Endothelial cell of umbilical vein (primary cell): ENCODE measurements at regions not wholly inside any gene's neighbourhood (a gene's known extent, or its start where the extent isn't known, plus 50 kb on each side); places are given as distances from the start of the nearest gene placed in this dataset.

Source experiments
- EZH2 ChIP-seq: IDR thresholded peaks from 2 replicates; pipeline ENCODE4 v1.6.1; 2012; ENCODE audit warnings: borderline replicate concordance, low read depth, mild to moderate bottlenecking, moderate library complexity, low read length, inconsistent platforms; ENCODE audit not compliant: severe bottlenecking
- FOS ChIP-seq: IDR thresholded peaks from 2 replicates; pipeline ENCODE4 v1.6.1; 2011; ENCODE audit warnings: mild to moderate bottlenecking, low read length, moderate library complexity, borderline replicate concordance; ENCODE audit not compliant: insufficient read depth
- POLR2A ChIP-seq: IDR thresholded peaks from 2 replicates; pipeline ENCODE4 v1.6.1; 2012; ENCODE audit warnings: low read depth, mild to moderate bottlenecking, control low read depth, low read length
- POLR2AphosphoS5 ChIP-seq: IDR thresholded peaks from 2 replicates; pipeline ENCODE4 v1.6.1; 2012; ENCODE audit warnings: low read depth, mild to moderate bottlenecking, control low read depth, low read length, moderate library complexity; ENCODE audit not compliant: insufficient read depth
- TF ChIP-seq, protein P1 (sequence below), 2 donors: IDR thresholded peaks; 1 replicate in 1 of 2; 2 replicates in 1 of 2; pipeline ENCODE4 v1.5.1; 2011; ENCODE audit warnings: low read length in 2 of 2, mild to moderate bottlenecking in 2 of 2, moderate library complexity in 2 of 2, control low read depth in 1 of 2, inconsistent platforms in 1 of 2, low read depth in 1 of 2; ENCODE audit not compliant: insufficient read depth in 1 of 2; ENCODE audit errors: extremely low read depth in 1 of 2
- TF ChIP-seq, protein P2 (sequence below): IDR thresholded peaks from 2 replicates; pipeline ENCODE4 v1.6.1; 2011; ENCODE audit not compliant: insufficient read depth, insufficient read length

DNA sequence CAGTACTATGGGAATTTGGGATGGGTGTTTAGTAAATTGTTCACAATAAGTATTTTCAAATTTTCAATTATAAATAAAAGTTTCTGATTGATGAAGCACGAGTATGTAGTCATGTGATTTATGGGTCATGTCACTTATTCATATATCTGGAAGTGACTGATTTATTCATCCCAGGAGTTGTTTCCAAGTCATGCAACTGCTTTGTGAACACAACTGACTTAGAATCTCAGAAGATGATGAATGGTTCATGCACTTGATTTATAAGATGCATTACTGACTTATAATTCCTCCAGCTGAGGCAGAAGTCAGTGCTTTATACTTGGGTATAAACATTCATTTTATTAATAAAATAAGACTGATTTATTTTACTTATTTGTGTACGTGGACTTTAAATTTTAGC lies 137.8 kb upstream of the CBLB start:
- TF ChIP-seq POLR2A: no peak
- TF ChIP-seq, protein P1, sequence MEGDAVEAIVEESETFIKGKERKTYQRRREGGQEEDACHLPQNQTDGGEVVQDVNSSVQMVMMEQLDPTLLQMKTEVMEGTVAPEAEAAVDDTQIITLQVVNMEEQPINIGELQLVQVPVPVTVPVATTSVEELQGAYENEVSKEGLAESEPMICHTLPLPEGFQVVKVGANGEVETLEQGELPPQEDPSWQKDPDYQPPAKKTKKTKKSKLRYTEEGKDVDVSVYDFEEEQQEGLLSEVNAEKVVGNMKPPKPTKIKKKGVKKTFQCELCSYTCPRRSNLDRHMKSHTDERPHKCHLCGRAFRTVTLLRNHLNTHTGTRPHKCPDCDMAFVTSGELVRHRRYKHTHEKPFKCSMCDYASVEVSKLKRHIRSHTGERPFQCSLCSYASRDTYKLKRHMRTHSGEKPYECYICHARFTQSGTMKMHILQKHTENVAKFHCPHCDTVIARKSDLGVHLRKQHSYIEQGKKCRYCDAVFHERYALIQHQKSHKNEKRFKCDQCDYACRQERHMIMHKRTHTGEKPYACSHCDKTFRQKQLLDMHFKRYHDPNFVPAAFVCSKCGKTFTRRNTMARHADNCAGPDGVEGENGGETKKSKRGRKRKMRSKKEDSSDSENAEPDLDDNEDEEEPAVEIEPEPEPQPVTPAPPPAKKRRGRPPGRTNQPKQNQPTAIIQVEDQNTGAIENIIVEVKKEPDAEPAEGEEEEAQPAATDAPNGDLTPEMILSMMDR (IDR thresholded peaks at IDR 0.05; ENCODE audit: extremely low read depth in 1 of 2, insufficient read depth in 1 of 2, low read depth in 1 of 2, low read length in 2 of 2): no peak
- TF ChIP-seq POLR2AphosphoS5: no peak
- TF ChIP-seq, protein P2, sequence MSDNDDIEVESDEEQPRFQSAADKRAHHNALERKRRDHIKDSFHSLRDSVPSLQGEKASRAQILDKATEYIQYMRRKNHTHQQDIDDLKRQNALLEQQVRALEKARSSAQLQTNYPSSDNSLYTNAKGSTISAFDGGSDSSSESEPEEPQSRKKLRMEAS: no peak
- no peak for TF ChIP-seq FOS
- TF ChIP-seq EZH2: no peak
